MM.1S (cell line): ENCODE measurements at regions not wholly inside any gene's neighbourhood (a gene's known extent, or its start where the extent isn't known, plus 50 kb on each side); places are given as distances from the start of the nearest gene placed in this dataset.

Experiments used
- EZH2 ChIP-seq: fragments of 300-600 bp; sonication (generic); optimal IDR thresholded peaks from 2 replicates; pipeline ENCODE3; 2017; ENCODE audit warnings: low read depth, mild to moderate bottlenecking, antibody characterized with exemption, low read length, mixed read lengths
- EZH2phosphoT487 ChIP-seq: fragments of 300-600 bp; sonication (generic); IDR thresholded peaks from 2 replicates; pipeline ENCODE4 v1.6.1; 2018; ENCODE audit warnings: antibody characterized with exemption, low read length
- TF ChIP-seq, protein P1 (sequence below): fragments of 300-600 bp; sonication (generic); IDR thresholded peaks from 2 replicates; pipeline ENCODE4 v1.5.1; 2016; ENCODE audit warnings: antibody characterized with exemption, low read length, mixed read lengths

DNA sequence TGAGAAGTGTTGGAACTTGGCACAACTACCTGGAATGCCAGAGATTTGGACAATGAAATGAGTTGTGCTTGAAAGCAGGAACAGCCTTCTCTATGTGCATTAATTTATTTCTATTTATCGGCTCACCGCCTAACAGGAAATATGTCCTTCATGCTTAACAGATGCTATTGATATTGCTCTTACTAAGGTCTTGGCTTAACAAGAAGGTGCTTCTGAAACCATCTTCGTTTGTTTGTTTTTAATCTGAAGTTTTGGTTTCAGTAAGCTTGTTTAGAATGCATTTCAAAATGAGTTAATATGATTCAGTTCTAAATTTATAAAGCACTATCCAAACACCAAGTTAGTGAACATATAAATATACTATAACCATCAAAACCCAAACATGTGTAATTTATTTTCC is 898.3 kb upstream of the B3GALT2 start:
- TF ChIP-seq, protein P1, sequence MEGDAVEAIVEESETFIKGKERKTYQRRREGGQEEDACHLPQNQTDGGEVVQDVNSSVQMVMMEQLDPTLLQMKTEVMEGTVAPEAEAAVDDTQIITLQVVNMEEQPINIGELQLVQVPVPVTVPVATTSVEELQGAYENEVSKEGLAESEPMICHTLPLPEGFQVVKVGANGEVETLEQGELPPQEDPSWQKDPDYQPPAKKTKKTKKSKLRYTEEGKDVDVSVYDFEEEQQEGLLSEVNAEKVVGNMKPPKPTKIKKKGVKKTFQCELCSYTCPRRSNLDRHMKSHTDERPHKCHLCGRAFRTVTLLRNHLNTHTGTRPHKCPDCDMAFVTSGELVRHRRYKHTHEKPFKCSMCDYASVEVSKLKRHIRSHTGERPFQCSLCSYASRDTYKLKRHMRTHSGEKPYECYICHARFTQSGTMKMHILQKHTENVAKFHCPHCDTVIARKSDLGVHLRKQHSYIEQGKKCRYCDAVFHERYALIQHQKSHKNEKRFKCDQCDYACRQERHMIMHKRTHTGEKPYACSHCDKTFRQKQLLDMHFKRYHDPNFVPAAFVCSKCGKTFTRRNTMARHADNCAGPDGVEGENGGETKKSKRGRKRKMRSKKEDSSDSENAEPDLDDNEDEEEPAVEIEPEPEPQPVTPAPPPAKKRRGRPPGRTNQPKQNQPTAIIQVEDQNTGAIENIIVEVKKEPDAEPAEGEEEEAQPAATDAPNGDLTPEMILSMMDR = no peak
- TF ChIP-seq EZH2 (no peak), EZH2phosphoT487 (no peak)
